ENCODE measurements at regions not wholly inside any gene's neighbourhood (a gene's known extent, or its start where the extent isn't known, plus 50 kb on each side); places are given as distances from the start of the nearest gene placed in this dataset.
"Not testable (repeated sequence)": the region's sequence is repeated elsewhere in the genome, so short reads cannot be mapped to it uniquely, and the experiment has no call there.

- H3K36me3 Mint-ChIP-seq (ENCODE audit: low read depth); ATAC-seq; POLR2A ChIA-PET; DNase-seq; H3K27ac Mint-ChIP-seq; H3K4me1 Mint-ChIP-seq (ENCODE audit: low read depth); CTCF ChIA-PET; H3K4me3 Mint-ChIP-seq; H3K27me3 Mint-ChIP-seq (ENCODE audit: low read depth): not testable (repeated sequence)
- peaks cover 22% of the 10 kb centered on the region for H3K9me3 Mint-ChIP-seq (ENCODE audit: insufficient read depth)
These were observed 117.0 kb downstream of the SDHAF3 start for GRCh38 chr7:97234494-97234893.

GRCh38 chr7:97246317-97246716 lies 128.8 kb downstream of the SDHAF3 start:
- Mint-ChIP-seq H3K36me3 (ENCODE audit: low read depth) (no peaks in the 10 kb centered on the region), H3K4me3 (no peak overlapping the region), H3K27ac (no peak overlapping the region), H3K9me3 (ENCODE audit: insufficient read depth) (peaks cover 3% of the 10 kb centered on the region), H3K4me1 (ENCODE audit: low read depth) (no peaks in the 10 kb centered on the region), H3K27me3 (ENCODE audit: low read depth) (peaks cover 1% of the 10 kb centered on the region)
- ChIA-PET POLR2A (no interaction called here), CTCF (no interaction called here)
- no peak for ATAC-seq
- DNase-seq: no peak

GRCh38 chr7:97258187-97258586 lies 140.7 kb downstream of the SDHAF3 start:
- POLR2A ChIA-PET; H3K4me1 Mint-ChIP-seq (ENCODE audit: low read depth); DNase-seq; H3K4me3 Mint-ChIP-seq; ATAC-seq; H3K36me3 Mint-ChIP-seq (ENCODE audit: low read depth); H3K9me3 Mint-ChIP-seq (ENCODE audit: insufficient read depth); H3K27ac Mint-ChIP-seq; H3K27me3 Mint-ChIP-seq (ENCODE audit: low read depth); CTCF ChIA-PET: not testable (repeated sequence)

DNA sequence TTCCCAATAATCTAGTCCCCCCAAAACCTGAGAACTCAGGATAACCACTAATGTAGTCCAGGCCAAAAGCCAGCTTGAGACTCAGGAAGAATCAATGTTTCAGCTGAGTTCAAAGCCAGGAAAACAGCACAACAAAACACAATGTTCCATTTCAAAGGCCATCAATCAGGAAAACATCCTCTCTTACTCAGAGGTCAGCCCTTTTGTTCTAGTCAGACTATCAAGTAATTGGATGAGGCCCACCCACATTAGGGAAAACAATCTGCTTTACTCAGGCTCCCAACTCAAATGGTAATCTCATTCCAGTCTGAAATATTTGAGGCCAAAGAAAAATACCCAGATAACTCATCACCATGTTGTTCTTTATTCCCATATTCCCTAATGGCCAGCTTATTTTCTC lies 152.2 kb downstream of the SDHAF3 start:
- no peak overlapping the region for H3K27ac Mint-ChIP-seq
- no peaks in the 10 kb centered on the region for H3K9me3 Mint-ChIP-seq (ENCODE audit: insufficient read depth)
- CTCF ChIA-PET: no interaction called here
- POLR2A ChIA-PET: no interaction called here
- H3K4me1 Mint-ChIP-seq (ENCODE audit: low read depth): no peaks in the 10 kb centered on the region
- ATAC-seq (no peak), DNase-seq (no peak)
- no peaks in the 10 kb centered on the region for H3K36me3 Mint-ChIP-seq (ENCODE audit: low read depth)
- no peaks in the 10 kb centered on the region for H3K27me3 Mint-ChIP-seq (ENCODE audit: low read depth)
- H3K4me3 Mint-ChIP-seq: no peak overlapping the region

GRCh38 chr7:97270280-97270679 lies 152.8 kb downstream of the SDHAF3 start:
- H3K4me1 Mint-ChIP-seq (ENCODE audit: low read depth): no peaks in the 10 kb centered on the region
- no peaks in the 10 kb centered on the region for H3K9me3 Mint-ChIP-seq (ENCODE audit: insufficient read depth)
- DNase-seq: no peak
- H3K27me3 Mint-ChIP-seq (ENCODE audit: low read depth): no peaks in the 10 kb centered on the region
- no peak for ATAC-seq
- H3K27ac Mint-ChIP-seq: no peak overlapping the region
- no peaks in the 10 kb centered on the region for H3K36me3 Mint-ChIP-seq (ENCODE audit: low read depth)
- no peak overlapping the region for H3K4me3 Mint-ChIP-seq
- CTCF ChIA-PET: no interaction called here
- POLR2A ChIA-PET: no interaction called here

DNA sequence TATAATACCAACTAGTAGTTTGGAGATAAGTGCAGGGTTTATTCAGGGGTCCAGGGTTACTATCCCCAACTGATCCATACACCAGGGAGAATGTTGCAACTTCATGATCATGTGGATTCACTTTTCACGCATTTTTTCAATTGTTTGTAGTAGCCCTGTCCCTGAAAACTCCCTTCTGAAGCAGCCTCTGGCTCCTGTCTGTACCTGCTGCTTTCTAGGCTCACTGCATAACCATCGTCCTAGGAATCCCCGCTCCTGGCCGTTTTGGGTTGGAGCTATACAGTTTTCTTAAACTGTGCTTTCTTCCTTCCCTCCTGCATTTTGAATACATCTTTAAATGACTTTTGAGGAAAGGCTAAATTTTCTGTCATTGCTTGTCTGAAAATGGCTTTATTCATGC lies 154.1 kb downstream of the SDHAF3 start:
- ChIA-PET POLR2A (no interaction called here), CTCF (no interaction called here)
- Mint-ChIP-seq H3K36me3 (ENCODE audit: low read depth) (no peaks in the 10 kb centered on the region), H3K27me3 (ENCODE audit: low read depth) (peaks cover under 1% of the 10 kb centered on the region), H3K4me3 (no peak overlapping the region), H3K27ac (no peak overlapping the region), H3K9me3 (ENCODE audit: insufficient read depth) (no peaks in the 10 kb centered on the region), H3K4me1 (ENCODE audit: low read depth) (no peaks in the 10 kb centered on the region)
- ATAC-seq: no peak
- no peak for DNase-seq

GRCh38 chr7:97272237-97272975 lies 154.9 kb downstream of the SDHAF3 start:
- ChIA-PET POLR2A (no interaction called here), CTCF (no interaction called here)
- DNase-seq (no peak), ATAC-seq (no peak)
- Mint-ChIP-seq H3K27ac (no peak overlapping the region), H3K9me3 (ENCODE audit: insufficient read depth) (no peaks in the 10 kb centered on the region), H3K4me3 (no peak overlapping the region), H3K36me3 (ENCODE audit: low read depth) (no peaks in the 10 kb centered on the region), H3K4me1 (ENCODE audit: low read depth) (no peaks in the 10 kb centered on the region), H3K27me3 (ENCODE audit: low read depth) (peaks cover 2% of the 10 kb centered on the region)

DNA sequence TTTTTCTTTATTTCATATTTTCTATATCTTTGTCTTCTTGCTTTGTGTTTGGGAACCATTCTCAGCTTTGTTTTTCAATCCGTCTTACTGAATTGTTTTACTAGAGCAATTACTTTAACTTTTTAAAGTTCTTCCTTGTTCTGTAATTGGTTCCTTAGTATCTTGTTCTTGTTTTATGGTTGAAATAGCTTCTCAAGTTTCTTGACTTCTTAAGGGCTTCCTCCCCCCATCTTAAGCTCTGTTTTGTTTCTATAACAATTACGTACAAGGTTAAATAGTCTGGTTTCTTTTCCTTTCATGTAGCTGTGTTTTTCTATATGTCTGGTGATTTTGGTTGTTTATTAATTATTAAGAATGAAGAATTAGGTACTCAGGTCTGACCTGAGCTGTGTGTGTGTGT lies 158.0 kb downstream of the SDHAF3 start:
- ChIA-PET POLR2A (interaction anchor here (0.6 kb wide), 1 partner anchor 37 kb away, joined by 4 read pairs; no protein-coding TSS in a partner anchor), CTCF (no interaction called here)
- no peak overlapping the region for H3K27ac Mint-ChIP-seq
- no peak for ATAC-seq
- H3K36me3 Mint-ChIP-seq (ENCODE audit: low read depth): no peaks in the 10 kb centered on the region
- no peaks in the 10 kb centered on the region for H3K9me3 Mint-ChIP-seq (ENCODE audit: insufficient read depth)
- H3K4me3 Mint-ChIP-seq: no peak overlapping the region
- no peak for DNase-seq
- H3K4me1 Mint-ChIP-seq (ENCODE audit: low read depth): no peaks in the 10 kb centered on the region
- peaks cover 2% of the 10 kb centered on the region for H3K27me3 Mint-ChIP-seq (ENCODE audit: low read depth)

GRCh38 chr7:97280950-97281349 lies 163.5 kb downstream of the SDHAF3 start:
- Mint-ChIP-seq H3K27me3 (ENCODE audit: low read depth) (peaks cover 2% of the 10 kb centered on the region), H3K4me1 (ENCODE audit: low read depth) (no peaks in the 10 kb centered on the region), H3K4me3 (no peak overlapping the region), H3K36me3 (ENCODE audit: low read depth) (no peaks in the 10 kb centered on the region), H3K9me3 (ENCODE audit: insufficient read depth) (no peaks in the 10 kb centered on the region), H3K27ac (no peak overlapping the region)
- POLR2A ChIA-PET: no interaction called here
- no peak for DNase-seq
- CTCF ChIA-PET: no interaction called here
- ATAC-seq: no peak

- CTCF ChIA-PET: no interaction called here
- H3K4me1 Mint-ChIP-seq (ENCODE audit: low read depth): no peaks in the 10 kb centered on the region
- no peak for ATAC-seq
- H3K9me3 Mint-ChIP-seq (ENCODE audit: insufficient read depth): no peaks in the 10 kb centered on the region
- no peak overlapping the region for H3K4me3 Mint-ChIP-seq
- no peaks in the 10 kb centered on the region for H3K36me3 Mint-ChIP-seq (ENCODE audit: low read depth)
- DNase-seq: no peak
- no peaks in the 10 kb centered on the region for H3K27me3 Mint-ChIP-seq (ENCODE audit: low read depth)
- POLR2A ChIA-PET: no interaction called here
- H3K27ac Mint-ChIP-seq: no peak overlapping the region
These were observed 167.8 kb downstream of the SDHAF3 start for GRCh38 chr7:97285348-97285747.

GRCh38 chr7:97293031-97293430 lies 175.5 kb downstream of the SDHAF3 start:
- no peaks in the 10 kb centered on the region for H3K9me3 Mint-ChIP-seq (ENCODE audit: insufficient read depth)
- ChIA-PET POLR2A (no interaction called here), CTCF (no interaction called here)
- H3K27me3 Mint-ChIP-seq (ENCODE audit: low read depth): peaks cover 3% of the 10 kb centered on the region
- no peak overlapping the region for H3K27ac Mint-ChIP-seq
- H3K36me3 Mint-ChIP-seq (ENCODE audit: low read depth): no peaks in the 10 kb centered on the region
- ATAC-seq (no peak), DNase-seq (no peak)
- H3K4me3 Mint-ChIP-seq: no peak overlapping the region
- H3K4me1 Mint-ChIP-seq (ENCODE audit: low read depth): no peaks in the 10 kb centered on the region

GRCh38 chr7:97298561-97298960 lies 181.1 kb downstream of the SDHAF3 start:
- Mint-ChIP-seq H3K4me1 (ENCODE audit: low read depth) (no peaks in the 10 kb centered on the region), H3K36me3 (ENCODE audit: low read depth) (no peaks in the 10 kb centered on the region), H3K9me3 (ENCODE audit: insufficient read depth) (no peaks in the 10 kb centered on the region), H3K27ac (no peak overlapping the region), H3K4me3 (no peak overlapping the region), H3K27me3 (ENCODE audit: low read depth) (peaks cover 3% of the 10 kb centered on the region)
- ChIA-PET POLR2A (no interaction called here), CTCF (no interaction called here)
- ATAC-seq (no peak), DNase-seq (no peak)

DNA sequence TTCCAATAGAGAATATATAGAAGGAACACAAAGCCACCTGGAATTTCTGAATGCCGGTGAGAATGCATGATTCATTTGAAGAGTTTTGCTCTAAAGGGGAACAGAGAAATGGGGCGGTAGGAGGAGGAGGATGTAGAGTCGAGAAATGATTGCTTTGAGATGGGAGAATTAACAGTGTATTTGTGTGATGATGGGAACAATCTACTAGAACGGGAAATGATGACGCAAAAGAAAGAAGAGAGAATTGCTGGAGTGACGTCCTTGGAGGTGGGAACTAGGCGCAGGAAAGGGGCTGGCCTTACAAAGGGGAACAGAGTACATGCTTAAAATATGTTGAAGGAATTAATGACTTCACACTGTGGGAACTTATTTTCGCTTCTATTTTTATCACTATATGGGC lies 188.1 kb downstream of the SDHAF3 start:
- ATAC-seq: no peak
- Mint-ChIP-seq H3K4me3 (no peak overlapping the region), H3K36me3 (ENCODE audit: low read depth) (no peaks in the 10 kb centered on the region), H3K4me1 (ENCODE audit: low read depth) (no peaks in the 10 kb centered on the region), H3K27ac (no peak overlapping the region), H3K27me3 (ENCODE audit: low read depth) (no peaks in the 10 kb centered on the region), H3K9me3 (ENCODE audit: insufficient read depth) (no peaks in the 10 kb centered on the region)
- ChIA-PET CTCF (no interaction called here), POLR2A (no interaction called here)
- no peak for DNase-seq
